Activated CD8-positive, alpha-beta T cell treated with anti-CD3 and anti-CD28 coated beads for 36 hours (primary cell): ENCODE measurements at regions not wholly inside any gene's neighbourhood (a gene's known extent, or its start where the extent isn't known, plus 50 kb on each side); places are given as distances from the start of the nearest gene placed in this dataset.

Experiments
- ATAC-seq: fragments of 200-7000 bp; cut with Tn5 transposase; one replicate; pipeline ENCODE4 v1.10.0; 2021; ENCODE audit warnings: mild to moderate bottlenecking, moderate library complexity
- CTCF ChIA-PET: fragments of 350-600 bp; sonication (Branson Sonifier 250); formaldehyde crosslinking; loops from one replicate; lab custom pipeline; 2021; ENCODE audit warnings: antibody characterized with exemption; lab: Charles Lee
- POLR2A ChIA-PET: fragments of 350-600 bp; sonication (Branson Sonifier 250); formaldehyde crosslinking; loops from one replicate; lab custom pipeline; 2021; ENCODE audit warnings: antibody characterized with exemption; lab: Charles Lee
- DNase-seq: peaks from one replicate; pipeline ENCODE4 v3.0.0-alpha.2; 2020
- H3K27ac Mint-ChIP-seq: one replicate; pipeline ENCODE4 v1.8.0; 2021; ENCODE audit warnings: mild to moderate bottlenecking, mixed read lengths
- H3K27me3 Mint-ChIP-seq: one replicate; pipeline ENCODE4 v1.8.0; 2021; ENCODE audit warnings: mixed read lengths
- H3K36me3 Mint-ChIP-seq: one replicate; pipeline ENCODE4 v1.8.0; 2021; ENCODE audit warnings: low read depth, mixed read lengths
- H3K4me1 Mint-ChIP-seq: one replicate; pipeline ENCODE4 v1.8.0; 2021; ENCODE audit warnings: low read depth, mixed read lengths
- H3K4me3 Mint-ChIP-seq: one replicate; pipeline ENCODE4 v1.8.0; 2021; ENCODE audit warnings: mild to moderate bottlenecking, moderate library complexity, mixed read lengths
- H3K9me3 Mint-ChIP-seq: one replicate; pipeline ENCODE4 v1.8.0; 2021; ENCODE audit warnings: mixed read lengths
- CTCF ChIP-seq: fragments of 200-600 bp; IDR thresholded peaks from one replicate; pipeline ENCODE4 v1.8.0; 2022; ENCODE audit warnings: antibody characterized with exemption, mild to moderate bottlenecking
- intact Hi-C: fragments of 100-400 bp; cut with micrococcal nuclease; formaldehyde crosslinking; loops from one replicate; pipeline ENCODE4 v1.10.0; 2022

DNA sequence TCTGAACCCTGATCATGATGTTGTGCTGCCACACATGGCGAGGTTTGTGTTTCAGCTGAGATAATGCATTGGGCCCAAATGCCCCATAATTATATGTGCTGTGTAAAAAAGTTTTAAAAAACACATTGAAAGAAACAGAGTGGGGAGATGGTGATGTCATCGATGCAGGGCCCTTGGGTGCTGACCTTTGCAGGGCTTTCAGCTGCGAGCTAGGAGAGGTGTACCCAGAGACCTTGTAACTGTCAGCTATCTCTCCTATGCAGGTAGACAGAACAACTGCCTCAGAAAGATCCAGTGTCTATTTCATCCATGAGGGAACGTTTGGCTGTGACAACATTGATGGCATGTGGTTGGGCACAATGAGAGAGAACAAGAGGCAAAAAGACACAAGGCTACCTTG is 286.9 kb upstream of the CELF4 start:
- Mint-ChIP-seq H3K27me3 (no peaks in the 10 kb centered on the region), H3K4me3 (no peak overlapping the region), H3K4me1 (no peaks in the 10 kb centered on the region), H3K27ac (no peak overlapping the region), H3K9me3 (peaks cover 4% of the 10 kb centered on the region), H3K36me3 (no peaks in the 10 kb centered on the region)
- no peak for TF ChIP-seq CTCF
- DNase-seq (no peak), ATAC-seq (no peak)
- POLR2A ChIA-PET, result interaction anchor here (0.7 kb wide), 1 partner anchor 9 kb away, joined by 3 read pairs; no protein-coding TSS in a partner anchor
- CTCF ChIA-PET, result no interaction called here
- intact Hi-C loops, result no loop called here

GRCh38 chr18:37847544-37847943 is 281.9 kb upstream of the CELF4 start:
- Mint-ChIP-seq H3K27ac (no peak overlapping the region), H3K4me3 (no peak overlapping the region), H3K36me3 (no peaks in the 10 kb centered on the region), H3K4me1 (no peaks in the 10 kb centered on the region), H3K27me3 (no peaks in the 10 kb centered on the region), H3K9me3 (no peaks in the 10 kb centered on the region)
- intact Hi-C loops, result no loop called here
- CTCF ChIA-PET, result no interaction called here
- no peak for TF ChIP-seq CTCF
- ATAC-seq (no peak), DNase-seq (no peak)
- POLR2A ChIA-PET, result no interaction called here

- Mint-ChIP-seq H3K27me3 (no peaks in the 10 kb centered on the region), H3K27ac (no peak overlapping the region), H3K36me3 (no peaks in the 10 kb centered on the region), H3K4me3 (no peak overlapping the region), H3K9me3 (no peaks in the 10 kb centered on the region), H3K4me1 (no peaks in the 10 kb centered on the region)
- ATAC-seq (no peak), DNase-seq (no peak)
- POLR2A ChIA-PET, result no interaction called here
- intact Hi-C loops, result no loop called here
- CTCF ChIA-PET, result no interaction called here
- TF ChIP-seq CTCF, result no peak
These were observed 281.4 kb upstream of the CELF4 start for GRCh38 chr18:37846996-37847395.

- no peak for ATAC-seq
- DNase-seq, result no peak
- H3K36me3 Mint-ChIP-seq, result no peaks in the 10 kb centered on the region
- ChIA-PET CTCF (no interaction called here), POLR2A (no interaction called here)
- no peaks in the 10 kb centered on the region for H3K9me3 Mint-ChIP-seq
- no peak overlapping the region for H3K27ac Mint-ChIP-seq
- intact Hi-C loops, result no loop called here
- H3K4me3 Mint-ChIP-seq, result no peak overlapping the region
- H3K4me1 Mint-ChIP-seq, result no peaks in the 10 kb centered on the region
- TF ChIP-seq CTCF, result no peak
- no peaks in the 10 kb centered on the region for H3K27me3 Mint-ChIP-seq
These were observed 279.9 kb upstream of the CELF4 start for GRCh38 chr18:37845498-37845897.

DNA sequence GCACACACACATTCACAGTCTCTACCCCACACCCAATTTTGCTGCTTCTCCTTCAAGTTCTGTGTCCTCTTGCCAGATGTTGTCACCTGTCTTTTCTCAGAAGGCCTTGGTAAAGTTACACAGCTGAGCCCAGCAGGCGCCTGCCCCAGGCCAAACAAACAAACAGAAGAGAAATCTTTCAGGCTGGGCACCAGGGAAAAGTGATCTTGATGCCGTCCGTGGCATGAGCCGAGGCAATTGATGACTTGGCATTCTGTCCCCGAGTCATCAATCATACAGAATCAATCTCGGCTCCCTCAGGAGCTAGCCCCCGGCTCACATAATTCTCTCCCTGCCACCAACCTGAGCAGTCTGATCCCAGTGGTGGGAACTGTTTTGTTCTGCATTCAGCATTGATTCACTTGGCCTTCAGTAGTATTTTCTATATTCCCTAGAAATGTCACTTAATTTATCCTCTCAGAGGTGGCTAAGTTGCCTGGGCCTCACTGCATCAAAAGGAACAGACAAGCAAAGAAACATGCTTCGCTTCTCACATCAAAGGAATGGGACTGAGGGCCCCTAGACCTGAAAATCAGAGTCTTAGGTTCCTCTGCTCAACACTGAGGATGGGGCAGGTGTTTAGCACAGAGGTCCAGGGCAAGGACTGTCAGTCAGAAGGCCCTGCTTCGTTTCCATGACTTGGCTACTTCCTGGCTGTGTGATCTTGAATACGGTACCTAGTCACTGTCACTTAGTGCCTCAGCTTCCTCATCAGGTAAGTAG is 278.8 kb upstream of the CELF4 start:
- ATAC-seq (no peak), DNase-seq (no peak)
- intact Hi-C loops, result no loop called here
- Mint-ChIP-seq H3K27me3 (no peaks in the 10 kb centered on the region), H3K9me3 (no peaks in the 10 kb centered on the region), H3K4me1 (no peaks in the 10 kb centered on the region), H3K4me3 (no peak overlapping the region), H3K27ac (no peak overlapping the region), H3K36me3 (no peaks in the 10 kb centered on the region)
- ChIA-PET CTCF (no interaction called here), POLR2A (no interaction called here)
- no peak for TF ChIP-seq CTCF
